ENCODE measurements at regions not wholly inside any gene's neighbourhood (a gene's known extent, or its start where the extent isn't known, plus 50 kb on each side); places are given as distances from the start of the nearest gene placed in this dataset.

GRCh38 chr16:86185089-86185488 is 286.1 kb downstream of the IRF8 start:
- DNase-seq (ENCODE audit: low read depth in 2 of 2, low spot score in 1 of 2), result no peak

DNA sequence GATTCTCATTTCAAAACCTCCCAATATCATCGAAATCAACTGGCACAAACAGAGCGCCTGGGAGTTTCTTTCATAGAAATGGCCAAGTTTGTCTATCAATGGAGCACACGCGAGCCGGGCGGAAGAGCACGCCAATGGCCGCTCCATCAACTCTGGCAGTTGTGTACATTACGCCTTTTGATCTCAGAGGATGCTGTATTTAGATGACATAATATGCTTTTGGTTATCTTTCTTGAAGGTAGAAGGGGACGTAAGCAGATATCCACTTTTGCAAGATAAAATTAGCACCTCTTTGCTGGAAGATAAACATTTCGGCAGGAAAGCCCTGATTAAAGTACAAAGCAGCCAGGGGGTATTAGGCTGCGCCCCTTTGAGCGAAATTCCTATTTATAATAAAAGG is 287.4 kb downstream of the IRF8 start:
- DNase-seq (ENCODE audit: low read depth in 2 of 2, low spot score in 1 of 2), result no peak

DNA sequence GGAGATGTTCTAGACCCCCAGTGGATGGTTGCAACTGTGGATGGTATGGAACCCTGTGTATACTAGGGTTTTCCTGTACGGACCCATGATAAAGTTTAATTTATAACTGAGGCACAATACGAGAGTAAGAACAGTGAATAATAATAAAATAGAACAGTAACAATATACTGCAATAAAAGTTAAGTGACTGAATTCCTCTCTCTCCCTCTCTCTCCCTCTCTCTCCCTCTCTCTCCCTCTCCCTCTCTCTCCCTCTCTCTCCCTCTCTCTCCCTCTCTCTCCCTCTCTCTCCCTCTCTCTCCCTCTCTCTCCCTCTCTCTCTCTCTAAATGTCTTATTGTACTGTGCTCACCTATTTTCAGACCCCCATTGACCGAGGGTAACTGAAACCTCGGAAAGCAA is 291.0 kb downstream of the IRF8 start:
- DNase-seq (ENCODE audit: low read depth in 2 of 2, low spot score in 1 of 2), result no peak

DNA sequence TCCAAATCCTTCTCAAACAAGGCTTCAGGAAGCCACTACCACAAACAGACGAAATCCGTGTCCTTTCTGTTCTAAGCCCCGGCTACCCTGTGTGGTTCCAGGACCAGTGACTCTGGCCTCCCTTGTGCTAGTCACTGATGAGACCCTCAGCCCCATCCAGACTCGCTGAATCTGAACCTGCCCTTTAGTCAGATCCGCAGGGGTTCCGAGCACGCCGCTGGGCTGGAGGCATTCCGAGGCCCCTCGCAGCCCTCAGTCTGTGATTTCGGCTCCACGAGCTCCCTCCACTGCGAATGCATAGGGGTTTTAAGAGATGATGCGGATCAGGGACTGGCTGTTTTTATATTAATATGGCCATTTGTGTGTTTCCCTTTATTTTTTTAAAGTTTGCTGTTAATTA is 292.7 kb downstream of the IRF8 start:
- no peak for DNase-seq (ENCODE audit: low read depth in 2 of 2, low spot score in 1 of 2)

DNA sequence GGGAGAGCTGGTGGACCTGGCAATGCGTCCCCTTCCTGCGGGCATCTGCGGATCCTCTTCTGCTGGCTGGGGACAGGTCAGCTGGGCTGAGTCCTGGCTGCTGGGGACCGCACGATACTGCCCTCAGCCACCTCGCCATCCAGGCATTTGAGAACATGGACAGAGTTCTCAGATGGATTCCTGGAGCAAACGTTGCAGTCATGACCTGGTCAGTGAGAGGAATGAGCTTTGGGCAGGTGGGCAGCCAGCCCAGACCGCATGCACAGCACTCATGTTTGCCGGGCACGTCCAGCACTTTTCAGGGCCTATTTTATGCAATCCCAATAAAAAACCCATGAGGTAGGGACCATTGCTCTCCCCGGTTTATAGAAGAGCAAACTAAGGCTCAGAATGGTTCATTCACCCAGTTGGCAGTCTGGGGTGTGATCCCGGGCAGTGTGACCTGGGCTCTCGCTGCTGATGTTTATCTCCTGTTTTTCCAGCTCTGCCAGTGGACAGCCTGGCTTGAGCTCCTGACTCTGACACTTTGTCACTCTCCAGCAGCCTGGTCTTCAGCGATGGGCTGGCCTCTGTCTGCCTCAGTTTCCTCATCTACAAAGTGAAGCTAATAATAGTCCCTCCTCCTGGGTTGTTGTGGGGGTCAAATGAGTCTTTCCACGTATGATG is 294.7 kb downstream of the IRF8 start:
- DNase-seq (ENCODE audit: low read depth in 2 of 2, low spot score in 1 of 2), result no peak

DNA sequence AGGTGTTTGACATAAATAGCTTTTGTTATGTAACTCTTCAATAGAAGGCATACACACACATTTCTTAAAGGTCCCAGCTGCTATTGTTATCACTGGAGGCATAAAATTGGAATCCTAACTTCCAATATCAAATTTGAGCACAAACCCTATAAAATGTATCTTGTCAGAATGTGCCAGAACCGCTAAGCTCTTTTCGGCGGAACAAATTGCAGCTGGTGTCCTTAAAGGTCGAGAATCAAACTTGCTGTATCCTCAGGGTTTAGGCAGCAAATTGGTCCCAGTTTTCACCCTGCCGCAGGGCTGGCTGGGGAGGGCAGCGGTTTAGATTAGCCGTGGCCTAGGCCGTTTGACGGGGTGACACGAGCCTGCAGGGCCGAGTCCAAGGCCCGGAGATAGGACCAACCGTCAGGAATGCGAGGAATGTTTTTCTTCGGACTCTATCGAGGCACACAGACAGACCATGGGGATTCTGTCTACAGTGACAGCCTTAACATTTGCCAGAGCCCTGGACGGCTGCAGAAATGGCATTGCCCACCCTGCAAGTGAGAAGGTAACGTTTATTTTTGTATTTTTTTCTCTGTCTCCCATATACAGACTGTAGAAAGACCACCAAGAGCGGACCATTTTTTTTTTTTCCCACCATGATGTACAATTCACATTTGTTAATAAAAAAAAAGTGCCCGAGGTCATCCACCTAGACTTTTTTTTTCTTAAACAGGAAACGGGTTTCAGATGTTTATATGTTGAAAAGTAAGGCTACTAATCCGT is 297.1 kb downstream of the IRF8 start:
- DNase-seq (ENCODE audit: low read depth in 2 of 2, low spot score in 1 of 2), result no peak

DNA sequence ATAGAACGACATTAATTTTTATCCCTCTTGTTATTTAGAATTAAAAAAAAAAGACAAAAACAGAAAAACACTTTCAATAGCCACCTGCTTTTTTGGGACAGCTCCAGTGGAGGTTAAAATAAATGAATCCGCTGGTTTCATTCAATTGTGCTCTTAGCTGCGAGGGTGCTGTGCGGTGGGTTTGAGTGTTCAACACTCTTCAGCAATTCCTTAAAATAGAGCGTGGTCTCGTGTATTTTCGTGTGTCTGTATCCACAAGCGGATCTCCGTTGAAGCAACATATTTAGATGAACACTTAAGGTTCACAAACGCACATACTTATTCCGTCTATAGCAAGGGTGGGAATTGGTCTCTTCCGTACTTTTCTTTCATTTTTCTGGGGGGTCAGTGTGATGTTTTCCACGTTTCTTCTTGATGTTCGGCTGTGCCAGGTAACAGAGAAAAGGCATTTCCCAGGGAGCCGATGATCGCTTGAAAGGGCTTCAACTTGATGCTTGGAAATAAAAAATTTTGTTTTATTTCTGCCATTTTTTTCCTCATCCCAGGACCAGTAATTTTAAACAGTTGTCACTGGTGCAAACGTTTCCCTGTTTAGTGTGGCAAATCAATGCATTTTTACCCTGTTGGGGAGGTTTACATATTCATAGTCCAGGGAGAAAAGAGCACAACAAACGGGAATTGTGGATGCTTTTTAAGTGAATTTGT is 297.9 kb downstream of the IRF8 start:
- DNase-seq (ENCODE audit: low read depth in 2 of 2, low spot score in 1 of 2), result no peak

- no peak for DNase-seq (ENCODE audit: low read depth in 2 of 2, low spot score in 1 of 2)
Measured at GRCh38 chr16:86198206-86199118, 299.5 kb downstream of the IRF8 start.

DNA sequence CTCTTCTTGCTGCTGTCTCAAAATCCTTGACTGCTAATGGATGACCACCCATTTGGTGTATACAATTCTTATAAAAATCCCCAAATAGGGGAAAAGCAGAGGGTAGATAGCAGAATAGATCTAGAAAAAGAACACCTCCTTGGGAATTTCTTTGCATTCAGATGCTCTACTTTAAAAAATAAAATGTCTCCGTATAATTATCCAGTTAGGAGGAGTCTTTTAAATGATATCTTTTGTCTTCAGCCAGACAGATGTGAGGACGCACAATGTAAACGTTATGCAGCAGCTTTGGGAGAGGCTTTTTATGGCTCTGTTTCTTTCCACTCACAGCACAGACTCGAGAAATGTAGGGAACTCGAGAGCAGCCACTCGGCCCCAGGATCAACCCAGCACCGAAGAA is 300.2 kb downstream of the IRF8 start:
- DNase-seq (ENCODE audit: low read depth in 2 of 2, low spot score in 1 of 2), result no peak

- DNase-seq (ENCODE audit: low read depth in 2 of 2, low spot score in 1 of 2), result no peak
Measured at GRCh38 chr16:86199871-86200695, 301.1 kb downstream of the IRF8 start.

- DNase-seq (ENCODE audit: low read depth in 2 of 2, low spot score in 1 of 2), result no peak
Measured at GRCh38 chr16:86200722-86201121, 301.8 kb downstream of the IRF8 start.

DNA sequence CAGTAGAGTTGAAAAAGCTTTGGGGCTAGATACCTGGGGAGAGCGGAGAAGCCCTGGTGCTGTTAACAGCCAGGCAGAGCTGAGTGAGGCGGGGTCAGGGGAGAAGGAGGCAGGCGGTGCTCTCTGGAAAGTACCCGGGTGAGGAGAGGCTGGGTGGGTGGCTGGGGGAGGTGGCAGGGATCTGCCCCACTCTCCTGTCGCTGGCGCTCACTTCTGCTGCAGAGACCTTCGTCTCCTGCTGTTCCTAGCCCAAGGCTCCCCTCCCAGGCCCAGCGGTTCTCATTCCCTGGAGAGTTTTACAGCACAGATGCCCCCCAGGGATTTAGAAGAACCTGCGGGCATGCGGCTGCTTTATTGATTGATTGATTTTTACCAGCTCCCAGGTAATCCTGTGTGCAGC is 302.8 kb downstream of the IRF8 start:
- no peak for DNase-seq (ENCODE audit: low read depth in 2 of 2, low spot score in 1 of 2)

DNA sequence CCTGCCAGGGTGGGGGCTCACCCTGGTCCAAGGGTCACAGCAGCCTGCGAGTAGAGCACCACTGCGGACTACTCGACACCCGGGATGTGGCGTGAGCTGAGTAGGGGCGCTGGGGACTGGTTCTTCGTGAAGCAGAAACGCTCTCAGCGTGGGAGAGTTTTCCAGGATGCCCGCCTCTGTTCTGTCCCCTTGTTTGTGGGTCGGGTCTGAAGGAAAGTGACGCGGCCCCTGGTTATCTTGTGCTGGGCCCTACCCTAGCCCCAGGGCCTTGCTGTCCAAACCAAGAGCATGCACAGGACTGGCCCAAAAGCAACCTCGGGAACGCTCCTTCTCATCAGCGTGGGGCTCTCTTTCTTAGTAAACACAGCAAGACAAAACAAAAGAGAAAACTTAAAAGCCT is 303.3 kb downstream of the IRF8 start:
- DNase-seq (ENCODE audit: low read depth in 2 of 2, low spot score in 1 of 2), result no peak

DNA sequence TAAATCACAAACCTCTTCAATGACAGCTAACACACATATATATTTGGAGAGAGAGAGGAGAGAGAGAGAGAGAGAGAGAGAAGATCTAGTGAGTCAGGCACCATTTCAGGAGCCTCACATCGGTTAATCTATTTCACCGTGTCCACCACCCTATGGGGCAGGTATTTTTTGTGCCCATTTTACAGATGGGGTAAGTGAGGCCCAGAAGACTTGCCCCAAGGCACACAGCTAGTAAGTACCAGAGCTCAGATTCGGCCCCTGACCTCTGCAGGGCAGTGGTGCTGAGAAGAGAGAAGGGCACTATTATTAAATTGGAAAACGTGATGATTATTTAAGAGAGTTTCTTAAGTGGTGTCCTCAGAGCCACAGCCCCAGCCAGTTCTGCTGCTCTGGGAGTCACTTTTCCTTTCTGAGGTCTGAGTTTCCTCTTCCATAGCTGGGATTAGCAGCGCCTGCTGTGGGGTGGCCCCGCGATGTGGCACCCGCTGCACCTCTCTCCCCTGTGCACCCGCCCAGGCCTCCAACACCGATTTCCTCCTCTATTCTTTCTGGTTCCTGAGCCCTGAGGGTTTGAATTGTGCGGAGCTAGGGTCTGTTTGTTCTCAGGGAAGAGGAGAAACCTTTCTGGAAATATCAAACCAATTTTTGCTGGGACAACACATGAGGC is 303.9 kb downstream of the IRF8 start:
- no peak for DNase-seq (ENCODE audit: low read depth in 2 of 2, low spot score in 1 of 2)

DNA sequence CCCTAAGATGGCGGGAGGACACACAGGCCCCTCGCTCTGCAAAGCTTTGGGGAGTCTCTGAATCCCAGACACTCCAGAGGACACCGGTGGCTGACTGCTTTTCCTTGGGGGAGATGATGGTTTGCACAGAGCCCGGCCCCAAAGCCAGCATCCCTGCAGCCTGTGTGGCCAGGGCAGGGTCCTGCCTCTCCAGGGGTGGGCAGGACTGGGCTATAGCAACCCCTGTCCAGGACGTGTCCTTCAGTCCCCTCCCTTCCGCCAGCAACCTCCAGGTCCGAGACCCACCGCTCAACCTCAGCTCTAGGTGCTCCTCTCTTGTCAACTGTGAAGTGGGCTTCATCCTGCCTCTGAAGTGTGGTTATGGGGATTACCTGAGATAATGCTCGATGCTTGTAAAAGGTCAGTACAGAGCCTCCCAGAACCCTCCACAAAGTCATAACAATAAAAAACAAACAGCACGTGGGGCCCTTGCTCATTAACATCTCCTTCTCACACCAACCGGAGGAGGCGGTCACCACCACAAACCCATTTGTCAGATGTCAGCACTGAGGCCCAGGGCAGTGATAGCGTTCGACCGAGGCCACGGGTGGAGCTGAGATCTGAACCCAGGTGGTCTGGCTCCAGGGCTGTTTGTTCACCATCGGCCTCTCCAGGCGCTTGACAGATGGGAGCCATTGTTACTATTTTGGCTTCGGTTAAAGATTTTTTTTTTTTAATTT is 304.8 kb downstream of the IRF8 start:
- DNase-seq (ENCODE audit: low read depth in 2 of 2, low spot score in 1 of 2), result no peak

DNA sequence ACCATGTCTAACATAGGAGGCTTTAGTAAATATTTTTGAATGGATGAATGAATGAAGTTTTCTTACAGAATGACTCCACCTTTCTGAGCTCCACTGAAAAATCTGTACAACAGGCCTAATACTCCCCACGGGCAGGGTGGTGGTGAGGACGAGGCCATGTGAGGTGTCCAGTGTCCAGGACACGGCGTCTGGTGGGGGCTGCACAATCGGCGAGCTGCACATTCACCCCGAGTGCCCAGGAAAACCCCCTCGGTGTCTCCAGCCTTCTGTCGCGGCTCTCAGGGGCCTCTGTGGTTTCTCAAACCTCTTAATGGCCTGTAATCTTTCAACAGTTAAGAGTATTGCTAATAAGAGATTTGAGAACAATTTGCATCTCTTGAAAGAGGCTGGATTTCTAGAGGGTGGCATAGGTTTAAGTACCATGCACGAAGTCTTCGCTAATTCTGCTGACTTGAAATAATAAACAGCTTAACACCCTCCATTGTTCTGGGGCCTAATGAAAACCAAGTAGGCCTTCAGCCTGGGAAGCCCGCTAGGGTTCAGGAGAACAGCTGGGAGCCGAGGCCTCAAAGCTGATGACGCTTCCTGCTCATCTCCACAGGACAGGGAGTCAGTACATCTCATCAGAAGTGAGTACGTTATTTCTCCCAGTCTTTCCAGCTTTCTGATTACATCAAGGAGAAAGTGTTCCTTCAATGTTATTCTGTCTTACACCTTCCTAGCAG is 304.6 kb upstream of the FOXF1 start:
- no peak for DNase-seq (ENCODE audit: low read depth in 2 of 2, low spot score in 1 of 2)

- DNase-seq (ENCODE audit: low read depth in 2 of 2, low spot score in 1 of 2), result no peak
Measured at GRCh38 chr16:86207350-86207749, 303.0 kb upstream of the FOXF1 start.

DNA sequence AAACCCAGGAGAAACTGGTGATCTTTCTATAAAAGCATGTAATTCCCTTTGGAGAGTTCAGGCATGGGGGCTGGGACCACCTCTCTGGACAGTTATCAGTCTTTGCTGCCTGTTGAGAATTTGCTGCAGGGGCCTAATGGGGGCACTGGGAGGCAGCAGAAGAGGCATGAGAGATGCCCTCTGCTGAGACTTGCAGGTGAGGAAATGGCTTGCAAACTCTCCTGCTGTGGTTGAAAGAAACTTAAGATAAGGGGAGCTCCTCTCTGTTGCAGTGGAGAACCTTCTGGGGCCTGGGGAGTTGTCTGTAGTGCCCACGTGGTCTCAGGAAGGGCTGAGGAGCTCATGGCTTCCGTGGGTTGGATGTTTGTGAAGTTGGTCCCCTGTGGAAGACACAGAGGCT is 301.1 kb upstream of the FOXF1 start:
- no peak for DNase-seq (ENCODE audit: low read depth in 2 of 2, low spot score in 1 of 2)

Measured in stimulated activated CD8-positive, alpha-beta memory T cell treated with anti-CD3 and anti-CD28 coated beads, Interleukin-4, amount 100 ng/mL, for 4 hours (primary cell).